Keratinocyte (primary cell): ENCODE measurements at regions not wholly inside any gene's neighbourhood (a gene's known extent, or its start where the extent isn't known, plus 50 kb on each side); places are given as distances from the start of the nearest gene placed in this dataset.

Experiments used
- DNase-seq: peaks from one replicate; pipeline ENCODE4 v3.0.0-alpha.2; 2011; ENCODE audit warnings: low read depth, missing footprints, low spot score
- FAIRE-seq: peaks from 2 replicates; lab custom pipeline; 2011; peaks lifted over from hg19 to GRCh38; lab: Jason Lieb, UNC
- H2AFZ ChIP-seq: 2 replicates; pipeline ENCODE4 v1.6.0; 2012; ENCODE audit warnings: low read length, control low read depth, inconsistent platforms; ENCODE audit not compliant: control insufficient read depth
- H3K27ac ChIP-seq: 2 replicates; pipeline ENCODE4 v1.5.1; 2011; ENCODE audit warnings: low read length; ENCODE audit not compliant: control insufficient read depth, insufficient read depth
- H3K27me3 ChIP-seq: 3 replicates; pipeline ENCODE4 v1.6.0; 2011; ENCODE audit warnings: low read length; ENCODE audit not compliant: control insufficient read depth, insufficient read depth; ENCODE audit errors: extremely low read depth
- H3K36me3 ChIP-seq, 2 experiments: 2 replicates in 1 of 2; 3 replicates in 1 of 2; pipeline ENCODE4 v1.5.1; 2011; ENCODE audit warnings: low read length in 2 of 2, mild to moderate bottlenecking in 1 of 2; ENCODE audit not compliant: control insufficient read depth in 2 of 2, insufficient read depth in 2 of 2; ENCODE audit errors: extremely low read depth in 1 of 2
- H3K4me1 ChIP-seq: 3 replicates; pipeline ENCODE4 v1.5.1; 2011; ENCODE audit warnings: low read length; ENCODE audit not compliant: control insufficient read depth, insufficient read depth; ENCODE audit errors: extremely low read depth
- H3K4me2 ChIP-seq: 3 replicates; pipeline ENCODE4 v1.6.0; 2011; ENCODE audit warnings: low read depth, low read length; ENCODE audit not compliant: control insufficient read depth, insufficient read depth; ENCODE audit errors: extremely low read depth
- H3K4me3 ChIP-seq, 3 experiments: fragments of 200-600 bp in 1 of 3; sonication (generic) in 1 of 3; 2 replicates in 2 of 3; 3 replicates in 1 of 3; pipeline ENCODE4 v1.5.1; 2011 to 2016; ENCODE audit warnings: low read length in 3 of 3, mild to moderate bottlenecking in 3 of 3, control low read depth in 2 of 3, inconsistent platforms in 1 of 3, low read depth in 1 of 3, mixed read lengths in 1 of 3, mixed run types in 1 of 3, moderate library complexity in 1 of 3; ENCODE audit not compliant: control insufficient read depth in 2 of 3, insufficient read depth in 2 of 3; ENCODE audit errors: extremely low read depth in 1 of 3
- H3K79me2 ChIP-seq: 2 replicates; pipeline ENCODE4 v1.6.0; 2012; ENCODE audit warnings: low read length; ENCODE audit not compliant: control insufficient read depth, insufficient read depth
- H3K9ac ChIP-seq: 3 replicates; pipeline ENCODE4 v1.6.0; 2011; ENCODE audit warnings: low read length; ENCODE audit not compliant: control insufficient read depth, insufficient read depth; ENCODE audit errors: extremely low read depth
- H3K9me1 ChIP-seq: 3 replicates; pipeline ENCODE4 v1.6.0; 2011; ENCODE audit warnings: low read length; ENCODE audit not compliant: control insufficient read depth, insufficient read depth; ENCODE audit errors: extremely low read depth
- H3K9me3 ChIP-seq: 2 replicates; pipeline ENCODE4 v1.5.1; 2012; ENCODE audit warnings: low read depth, low read length; ENCODE audit not compliant: control insufficient read depth
- H4K20me1 ChIP-seq: 3 replicates; pipeline ENCODE4 v1.6.0; 2011; ENCODE audit warnings: low read length; ENCODE audit not compliant: control insufficient read depth, insufficient read depth; ENCODE audit errors: extremely low read depth
- EZH2 ChIP-seq: IDR thresholded peaks from one replicate; pipeline ENCODE4 v1.6.1; 2012; ENCODE audit warnings: inconsistent platforms, mild to moderate bottlenecking, low read length, moderate library complexity
- dilution Hi-C: fragments of 300-500 bp; cut with MboI; formaldehyde crosslinking; loops from one replicate; pipeline ENCODE4 v1.7.0; 2020; ENCODE audit warnings: low sequenced_read_pairs; ENCODE audit not compliant: extremely low pct_ligation_motif_present
- TF ChIP-seq, protein P1 (sequence below), 3 experiments: IDR thresholded peaks in 1 of 3; conservative IDR thresholded peaks in 1 of 3; optimal IDR thresholded peaks in 1 of 3; 2 replicates in 2 of 3; 3 replicates in 1 of 3; pipeline versions ENCODE3 to v1.5.1; 2011; ENCODE audit warnings: low read length in 3 of 3, mild to moderate bottlenecking in 3 of 3, moderate library complexity in 2 of 3, control low read depth in 1 of 3, inconsistent platforms in 1 of 3; ENCODE audit not compliant: insufficient read depth in 2 of 3; ENCODE audit errors: extremely low read depth in 1 of 3

DNA sequence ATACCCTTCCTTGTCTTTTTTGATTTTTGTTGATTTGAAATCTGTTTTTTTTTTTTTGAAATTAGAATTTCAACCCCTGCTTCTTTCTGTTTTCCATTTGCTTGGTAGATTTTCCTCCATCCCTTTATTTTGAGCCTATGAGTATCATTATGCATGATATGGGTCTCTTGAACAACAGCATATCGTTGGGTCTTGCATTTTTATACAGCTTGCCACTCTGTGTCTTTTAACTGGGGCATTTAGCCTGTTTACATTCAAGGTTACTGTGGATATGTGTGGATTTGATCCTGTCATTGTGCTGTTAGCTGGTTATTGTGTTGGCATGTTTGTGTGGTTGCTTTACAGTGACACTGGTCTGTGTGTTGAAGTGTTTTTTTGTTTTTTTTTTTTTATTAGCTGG, 99.7 kb upstream of the P3H2 start:
- TF ChIP-seq, protein P1, sequence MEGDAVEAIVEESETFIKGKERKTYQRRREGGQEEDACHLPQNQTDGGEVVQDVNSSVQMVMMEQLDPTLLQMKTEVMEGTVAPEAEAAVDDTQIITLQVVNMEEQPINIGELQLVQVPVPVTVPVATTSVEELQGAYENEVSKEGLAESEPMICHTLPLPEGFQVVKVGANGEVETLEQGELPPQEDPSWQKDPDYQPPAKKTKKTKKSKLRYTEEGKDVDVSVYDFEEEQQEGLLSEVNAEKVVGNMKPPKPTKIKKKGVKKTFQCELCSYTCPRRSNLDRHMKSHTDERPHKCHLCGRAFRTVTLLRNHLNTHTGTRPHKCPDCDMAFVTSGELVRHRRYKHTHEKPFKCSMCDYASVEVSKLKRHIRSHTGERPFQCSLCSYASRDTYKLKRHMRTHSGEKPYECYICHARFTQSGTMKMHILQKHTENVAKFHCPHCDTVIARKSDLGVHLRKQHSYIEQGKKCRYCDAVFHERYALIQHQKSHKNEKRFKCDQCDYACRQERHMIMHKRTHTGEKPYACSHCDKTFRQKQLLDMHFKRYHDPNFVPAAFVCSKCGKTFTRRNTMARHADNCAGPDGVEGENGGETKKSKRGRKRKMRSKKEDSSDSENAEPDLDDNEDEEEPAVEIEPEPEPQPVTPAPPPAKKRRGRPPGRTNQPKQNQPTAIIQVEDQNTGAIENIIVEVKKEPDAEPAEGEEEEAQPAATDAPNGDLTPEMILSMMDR (optimal IDR thresholded peaks at IDR 0.05 in 1 of 3, IDR thresholded peaks at IDR 0.05 in 1 of 3, conservative IDR thresholded peaks at IDR 0.05 in 1 of 3; ENCODE audit: extremely low read depth in 1 of 3, insufficient read depth in 2 of 3, low read length in 3 of 3) = no peak
- TF ChIP-seq EZH2 = no peak
- Histone ChIP-seq H3K9me1 (no peaks in the 10 kb centered on the region), H3K79me2 (no peaks in the 10 kb centered on the region), H3K36me3 (no peaks in the 10 kb centered on the region), H4K20me1 (no peaks in the 10 kb centered on the region), H2AFZ (no peak overlapping the region), H3K9me3 (no peaks in the 10 kb centered on the region), H3K27me3 (no peaks in the 10 kb centered on the region), H3K9ac (no peak overlapping the region), H3K4me2 (no peak overlapping the region), H3K27ac (no peak overlapping the region), H3K4me1 (peaks cover 7% of the 10 kb centered on the region), H3K4me3 (no peak overlapping the region)
- FAIRE-seq (no peak), DNase-seq (no peak)
- dilution Hi-C loops = loop anchor here (25.0 kb wide), 1 partner anchor 258 kb away; no protein-coding TSS in a partner anchor

DNA sequence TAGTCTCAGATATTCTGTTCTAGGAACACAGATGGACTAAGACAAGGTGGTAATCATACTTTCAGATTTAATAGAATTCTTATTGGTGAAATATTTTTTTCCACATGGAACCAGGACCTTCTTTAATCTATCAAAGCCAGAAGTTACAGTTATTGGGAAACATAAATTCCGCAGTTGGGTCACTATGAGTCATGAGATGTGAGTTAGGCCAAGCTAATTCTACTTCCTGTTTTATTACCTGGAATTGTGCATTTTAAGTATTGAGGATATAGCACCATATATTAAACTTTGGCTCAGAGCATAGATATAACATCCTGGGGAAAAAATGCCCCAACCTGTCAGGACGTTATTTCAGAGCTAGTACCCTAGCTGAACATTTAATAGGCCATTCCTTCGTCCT, 96.4 kb upstream of the P3H2 start:
- Histone ChIP-seq H3K27me3 (no peaks in the 10 kb centered on the region), H3K27ac (peak overlapping the region; percentile 10), H3K36me3 (no peaks in the 10 kb centered on the region), H3K9me3 (no peaks in the 10 kb centered on the region), H3K9me1 (no peaks in the 10 kb centered on the region), H3K79me2 (no peaks in the 10 kb centered on the region), H3K9ac (no peak overlapping the region), H3K4me2 (no peak overlapping the region), H3K4me3 (no peak overlapping the region), H2AFZ (peak overlapping the region; percentile 74), H4K20me1 (no peaks in the 10 kb centered on the region), H3K4me1 (peaks cover 7% of the 10 kb centered on the region)
- no peak for DNase-seq
- FAIRE-seq = peak; percentile 78
- TF ChIP-seq, protein P1 (optimal IDR thresholded peaks at IDR 0.05 in 1 of 3, IDR thresholded peaks at IDR 0.05 in 1 of 3, conservative IDR thresholded peaks at IDR 0.05 in 1 of 3; ENCODE audit: extremely low read depth in 1 of 3, insufficient read depth in 2 of 3, low read length in 3 of 3) = no peak
- no peak for TF ChIP-seq EZH2
- dilution Hi-C loops = loop anchor here (25.0 kb wide), 1 partner anchor 255 kb away; no protein-coding TSS in a partner anchor
